GM12878 (cell line): ENCODE measurements at regions not wholly inside any gene's neighbourhood (a gene's known extent, or its start where the extent isn't known, plus 50 kb on each side); places are given as distances from the start of the nearest gene placed in this dataset.

Source experiments
- ATF3 ChIP-seq: IDR thresholded peaks from 2 replicates; pipeline ENCODE4 v1.6.1; 2011; ENCODE audit warnings: low read depth, mild to moderate bottlenecking, low read length, moderate library complexity, borderline replicate concordance; ENCODE audit errors: extremely low read depth
- BRCA1 ChIP-seq: IDR thresholded peaks from 2 replicates; pipeline ENCODE4 v1.6.1; 2011; ENCODE audit warnings: low read depth, low read length, improper control_type of control experiment
- EP300 ChIP-seq, 2 experiments: fragments of 150-350 bp in 1 of 2; IDR thresholded peaks; 2 replicates each; pipeline ENCODE4 v1.6.1; 2011 to 2012; ENCODE audit warnings: low read depth in 2 of 2, low read length in 2 of 2, borderline replicate concordance in 1 of 2, improper control_type of control experiment in 1 of 2, inconsistent platforms in 1 of 2; ENCODE audit not compliant: control insufficient read depth in 1 of 2
- JUND ChIP-seq: IDR thresholded peaks from 2 replicates; pipeline ENCODE4 v1.6.1; 2012; ENCODE audit warnings: low read depth, mild to moderate bottlenecking, low read length, improper control_type of control experiment, moderate library complexity
- POLR2AphosphoS2 ChIP-seq: IDR thresholded peaks from 2 replicates; pipeline ENCODE4 v1.6.1; 2011; ENCODE audit warnings: low read depth, mild to moderate bottlenecking, low read length, improper control_type of control experiment, moderate library complexity
- SIX5 ChIP-seq: IDR thresholded peaks from 2 replicates; pipeline ENCODE4 v1.6.1; 2011; ENCODE audit warnings: mild to moderate bottlenecking, low read depth, low read length, moderate library complexity; ENCODE audit not compliant: severe bottlenecking
- STAT3 ChIP-seq: IDR thresholded peaks from 2 replicates; pipeline ENCODE4 v1.6.1; 2011; ENCODE audit warnings: low read depth, low read length, improper control_type of control experiment
- YY1 ChIP-seq: IDR thresholded peaks from 2 replicates; pipeline ENCODE4 v1.6.1; 2011; ENCODE audit warnings: low read depth, mild to moderate bottlenecking, low read length
- TF ChIP-seq, protein P1 (sequence below), 3 experiments: IDR thresholded peaks in 2 of 3; conservative IDR thresholded peaks in 1 of 3; 2 replicates each; pipeline ENCODE4 v1.5.1; 2011; ENCODE audit warnings: low read depth in 3 of 3, low read length in 3 of 3, mild to moderate bottlenecking in 3 of 3, control low read depth in 2 of 3, moderate library complexity in 2 of 3, inconsistent platforms in 1 of 3, mixed read lengths in 1 of 3; ENCODE audit not compliant: control insufficient read depth in 2 of 3, insufficient read depth in 1 of 3; ENCODE audit errors: extremely low read depth in 1 of 3

- TF ChIP-seq EP300 (IDR thresholded peaks at IDR 0.05; ENCODE audit: borderline replicate concordance in 1 of 2, control insufficient read depth in 1 of 2, low read depth in 2 of 2, low read length in 2 of 2) (no peak), JUND (no peak), SIX5 (no peak), POLR2AphosphoS2 (no peak), ATF3 (no peak), YY1 (no peak), BRCA1 (no peak), STAT3 (no peak)
- TF ChIP-seq, protein P1, sequence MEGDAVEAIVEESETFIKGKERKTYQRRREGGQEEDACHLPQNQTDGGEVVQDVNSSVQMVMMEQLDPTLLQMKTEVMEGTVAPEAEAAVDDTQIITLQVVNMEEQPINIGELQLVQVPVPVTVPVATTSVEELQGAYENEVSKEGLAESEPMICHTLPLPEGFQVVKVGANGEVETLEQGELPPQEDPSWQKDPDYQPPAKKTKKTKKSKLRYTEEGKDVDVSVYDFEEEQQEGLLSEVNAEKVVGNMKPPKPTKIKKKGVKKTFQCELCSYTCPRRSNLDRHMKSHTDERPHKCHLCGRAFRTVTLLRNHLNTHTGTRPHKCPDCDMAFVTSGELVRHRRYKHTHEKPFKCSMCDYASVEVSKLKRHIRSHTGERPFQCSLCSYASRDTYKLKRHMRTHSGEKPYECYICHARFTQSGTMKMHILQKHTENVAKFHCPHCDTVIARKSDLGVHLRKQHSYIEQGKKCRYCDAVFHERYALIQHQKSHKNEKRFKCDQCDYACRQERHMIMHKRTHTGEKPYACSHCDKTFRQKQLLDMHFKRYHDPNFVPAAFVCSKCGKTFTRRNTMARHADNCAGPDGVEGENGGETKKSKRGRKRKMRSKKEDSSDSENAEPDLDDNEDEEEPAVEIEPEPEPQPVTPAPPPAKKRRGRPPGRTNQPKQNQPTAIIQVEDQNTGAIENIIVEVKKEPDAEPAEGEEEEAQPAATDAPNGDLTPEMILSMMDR (IDR thresholded peaks at IDR 0.05 in 2 of 3, conservative IDR thresholded peaks at IDR 0.05 in 1 of 3; ENCODE audit: control insufficient read depth in 2 of 3, extremely low read depth in 1 of 3, insufficient read depth in 1 of 3, low read depth in 3 of 3, low read length in 3 of 3): no peak
Observed at GRCh38 chr11:70838198-70838597, 414.2 kb downstream of the SHANK2 start.
